CD14-positive monocyte (primary cell): ENCODE measurements at regions not wholly inside any gene's neighbourhood (a gene's known extent, or its start where the extent isn't known, plus 50 kb on each side); places are given as distances from the start of the nearest gene placed in this dataset.

Experiments used
- DNase-seq, 3 donors: peaks; one replicate each; pipeline ENCODE4 v3.0.0-alpha.2; 2011 to 2022
- H2AFZ ChIP-seq: 2 replicates; pipeline ENCODE4 v1.6.0; 2012; ENCODE audit warnings: mild to moderate bottlenecking, low read depth, low read length, inconsistent platforms; ENCODE audit not compliant: insufficient read depth, poor library complexity, severe bottlenecking
- H3K27ac ChIP-seq, 2 donors: 1 replicate in 1 of 2; 2 replicates in 1 of 2; pipeline ENCODE4 v1.5.1; 2012 to 2013; ENCODE audit warnings: low read length in 2 of 2, control low read depth in 1 of 2, inconsistent platforms in 1 of 2, low read depth in 1 of 2, mild to moderate bottlenecking in 1 of 2
- H3K27me3 ChIP-seq, 2 donors: one replicate each; pipeline versions ENCODE4 v1.6.0 to v1.6.1; 2011 to 2013; ENCODE audit warnings: low read length in 2 of 2; ENCODE audit not compliant: control insufficient read depth in 2 of 2, insufficient read depth in 2 of 2
- H3K36me3 ChIP-seq, 2 donors: replicated peaks in 1 of 2; 1 replicate in 1 of 2; 2 replicates in 1 of 2; pipeline versions ENCODE4 v1.5.1 to v1.6.1; 2012 to 2013; ENCODE audit warnings: low read length in 2 of 2, control low read depth in 1 of 2, inconsistent platforms in 1 of 2, mild to moderate bottlenecking in 1 of 2; ENCODE audit not compliant: insufficient read depth in 2 of 2, control insufficient read depth in 1 of 2
- H3K4me1 ChIP-seq, 2 donors: 1 replicate in 1 of 2; 2 replicates in 1 of 2; pipeline versions ENCODE4 v1.5.1 to v1.6.1; 2012 to 2013; ENCODE audit warnings: low read length in 2 of 2, control low read depth in 1 of 2, inconsistent platforms in 1 of 2, mild to moderate bottlenecking in 1 of 2, moderate library complexity in 1 of 2; ENCODE audit not compliant: insufficient read depth in 2 of 2, control insufficient read depth in 1 of 2
- H3K4me2 ChIP-seq: replicated peaks from 2 replicates; pipeline ENCODE3; 2012; ENCODE audit warnings: low read length, moderate library complexity, mild to moderate bottlenecking; ENCODE audit not compliant: poor library complexity, severe bottlenecking; ENCODE audit errors: extremely low read depth
- H3K4me3 ChIP-seq, 3 experiments: fragments of 200-600 bp in 1 of 3; sonication (generic) in 1 of 3; replicated peaks in 1 of 3; 1 replicate in 2 of 3; 2 replicates in 1 of 3; pipeline ENCODE4 v1.5.1; 2011 to 2013; ENCODE audit warnings: low read length in 3 of 3, mild to moderate bottlenecking in 3 of 3, control low read depth in 2 of 3, low read depth in 2 of 3, inconsistent platforms in 1 of 3, moderate library complexity in 1 of 3
- H3K79me2 ChIP-seq: 2 replicates; pipeline ENCODE4 v1.6.0; 2012; ENCODE audit warnings: mild to moderate bottlenecking, control low read depth, inconsistent platforms, low read length, moderate library complexity; ENCODE audit not compliant: insufficient read depth
- H3K9ac ChIP-seq: 2 replicates; pipeline ENCODE4 v1.6.0; 2017; ENCODE audit warnings: low read length, mild to moderate bottlenecking; ENCODE audit not compliant: insufficient read depth, poor library complexity, severe bottlenecking
- H3K9me3 ChIP-seq, 2 donors: replicated peaks in 1 of 2; 1 replicate in 1 of 2; 2 replicates in 1 of 2; pipeline versions ENCODE4 v1.5.1 to v1.6.1; 2012 to 2013; ENCODE audit warnings: low read length in 2 of 2, control low read depth in 1 of 2; ENCODE audit not compliant: control insufficient read depth in 1 of 2, insufficient read depth in 1 of 2
- H4K20me1 ChIP-seq: 2 replicates; pipeline ENCODE4 v1.6.0; 2012; ENCODE audit warnings: mild to moderate bottlenecking, low read length, control low read depth, moderate library complexity; ENCODE audit not compliant: insufficient read depth
- H3K27ac Mint-ChIP-seq, 7 donors: one replicate each; pipeline ENCODE4 v1.8.0; 2020; ENCODE audit warnings: mild to moderate bottlenecking in 7 of 7, mixed read lengths in 7 of 7, moderate library complexity in 6 of 7, inconsistent platforms in 2 of 7
- H3K27me3 Mint-ChIP-seq, 3 donors: one replicate each; pipeline ENCODE4 v1.8.0; 2021 to 2022; ENCODE audit warnings: low read depth in 3 of 3, mild to moderate bottlenecking in 3 of 3, mixed read lengths in 3 of 3, moderate library complexity in 3 of 3, inconsistent platforms in 1 of 3
- H3K36me3 Mint-ChIP-seq, 2 donors: one replicate each; pipeline ENCODE4 v1.8.0; 2020; ENCODE audit warnings: mixed read lengths in 2 of 2, inconsistent platforms in 1 of 2, mild to moderate bottlenecking in 1 of 2
- H3K4me1 Mint-ChIP-seq: one replicate; pipeline ENCODE4 v1.8.0; 2020; ENCODE audit warnings: mild to moderate bottlenecking, mixed read lengths
- H3K4me3 Mint-ChIP-seq, 2 donors: one replicate each; pipeline ENCODE4 v1.8.0; 2020; ENCODE audit warnings: mild to moderate bottlenecking in 2 of 2, mixed read lengths in 2 of 2, moderate library complexity in 1 of 2
- H3K9me3 Mint-ChIP-seq, 7 donors: one replicate each; pipeline ENCODE4 v1.8.0; 2020 to 2022; ENCODE audit warnings: mixed read lengths in 7 of 7, mild to moderate bottlenecking in 6 of 7, moderate library complexity in 6 of 7, inconsistent platforms in 2 of 7
- WGBS: methylation state at CpG from one replicate; pipeline ENCODE4 v1.1.5; 2013; ENCODE audit warnings: missing lambda C conversion rate; ENCODE audit not compliant: insufficient coverage; 5-methylcytosine and 5-hydroxymethylcytosine counted together
- intact Hi-C, 2 donors: fragments of 100-400 bp; cut with micrococcal nuclease; formaldehyde crosslinking; loops; one replicate each; pipeline versions ENCODE4 v1.15.0 to v1.15.1; 2023
- TF ChIP-seq, protein P1 (sequence below): fragments of 200-600 bp; IDR thresholded peaks from one replicate; pipeline ENCODE4 v1.8.0; 2022; ENCODE audit warnings: antibody characterized with exemption, mild to moderate bottlenecking

DNA sequence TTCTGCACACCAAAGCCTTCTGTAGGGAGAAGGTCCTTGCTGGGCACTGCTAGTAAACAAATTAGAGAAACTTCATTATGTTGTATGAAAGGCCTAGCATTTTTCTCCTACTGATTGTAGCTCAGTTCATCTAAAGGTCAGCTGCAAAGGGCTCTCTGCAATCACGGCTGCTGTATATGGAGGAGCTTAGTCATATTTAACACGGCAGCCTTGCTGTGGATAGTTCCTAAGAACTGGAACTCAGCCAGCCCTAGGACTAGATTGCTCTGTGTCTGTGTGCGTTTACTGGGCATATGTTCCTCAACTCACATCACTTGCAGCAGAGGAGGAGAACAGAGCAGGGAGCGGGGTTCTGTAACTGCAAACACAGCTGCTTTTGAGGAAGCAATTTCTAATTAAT is 1103.9 kb upstream of the KLHL29 start:
- Histone ChIP-seq H2AFZ (no peak overlapping the region), H3K27me3 (no peaks in the 10 kb centered on the region), H3K4me3 (no peak overlapping the region), H3K9me3 (no peaks in the 10 kb centered on the region), H3K4me2 (no peak overlapping the region), H3K9ac (no peak overlapping the region), H3K36me3 (no peaks in the 10 kb centered on the region), H3K79me2 (no peaks in the 10 kb centered on the region), H3K27ac (peak overlapping the region in 1 of 2 donors; percentile 32), H3K4me1 (peaks cover 46 to 53% of the 10 kb centered on the region in 2 donors), H4K20me1 (no peaks in the 10 kb centered on the region)
- Mint-ChIP-seq H3K9me3 (peaks cover 0 to 2% (median 0%) of the 10 kb centered on the region in 7 donors), H3K27ac (peak overlapping the region in 6 of 7 donors; percentile 12 to 84 (median 77)), H3K4me3 (no peak overlapping the region), H3K27me3 (peaks cover 0 to 5% (median 0%) of the 10 kb centered on the region in 3 donors), H3K4me1 (peaks cover 40% of the 10 kb centered on the region), H3K36me3 (no peaks in the 10 kb centered on the region)
- intact Hi-C loops = no loop called here
- TF ChIP-seq, protein P1, sequence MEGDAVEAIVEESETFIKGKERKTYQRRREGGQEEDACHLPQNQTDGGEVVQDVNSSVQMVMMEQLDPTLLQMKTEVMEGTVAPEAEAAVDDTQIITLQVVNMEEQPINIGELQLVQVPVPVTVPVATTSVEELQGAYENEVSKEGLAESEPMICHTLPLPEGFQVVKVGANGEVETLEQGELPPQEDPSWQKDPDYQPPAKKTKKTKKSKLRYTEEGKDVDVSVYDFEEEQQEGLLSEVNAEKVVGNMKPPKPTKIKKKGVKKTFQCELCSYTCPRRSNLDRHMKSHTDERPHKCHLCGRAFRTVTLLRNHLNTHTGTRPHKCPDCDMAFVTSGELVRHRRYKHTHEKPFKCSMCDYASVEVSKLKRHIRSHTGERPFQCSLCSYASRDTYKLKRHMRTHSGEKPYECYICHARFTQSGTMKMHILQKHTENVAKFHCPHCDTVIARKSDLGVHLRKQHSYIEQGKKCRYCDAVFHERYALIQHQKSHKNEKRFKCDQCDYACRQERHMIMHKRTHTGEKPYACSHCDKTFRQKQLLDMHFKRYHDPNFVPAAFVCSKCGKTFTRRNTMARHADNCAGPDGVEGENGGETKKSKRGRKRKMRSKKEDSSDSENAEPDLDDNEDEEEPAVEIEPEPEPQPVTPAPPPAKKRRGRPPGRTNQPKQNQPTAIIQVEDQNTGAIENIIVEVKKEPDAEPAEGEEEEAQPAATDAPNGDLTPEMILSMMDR = no peak
- DNase-seq = peak; percentile 50 to 76 (median 68)
- WGBS = no CpG with 5 or more reads among the region's 4 CpGs

DNA sequence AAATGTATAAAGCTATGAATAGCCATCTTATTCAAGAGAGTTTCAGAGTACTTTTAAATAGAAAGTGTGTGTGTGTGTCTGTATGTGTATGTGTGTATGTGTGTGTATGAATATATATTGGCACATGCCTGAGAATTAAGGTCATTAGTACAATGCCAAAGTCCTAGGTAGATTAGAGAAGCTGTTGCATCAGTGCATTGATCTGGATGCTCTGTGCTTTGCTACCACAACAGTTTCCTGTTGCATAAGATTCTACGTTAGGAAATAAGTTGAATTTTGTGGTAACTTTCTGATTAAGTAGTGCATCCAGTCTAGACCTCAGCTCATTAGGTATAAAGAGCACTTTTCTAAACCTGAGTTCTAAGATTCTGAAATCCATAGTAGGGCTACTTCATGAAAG is 1102.8 kb upstream of the KLHL29 start:
- Mint-ChIP-seq H3K36me3 (no peaks in the 10 kb centered on the region), H3K4me1 (peaks cover 30% of the 10 kb centered on the region), H3K27me3 (peaks cover 4 to 6% (median 4%) of the 10 kb centered on the region in 3 donors), H3K4me3 (no peak overlapping the region), H3K9me3 (peaks cover 0 to 2% (median 0%) of the 10 kb centered on the region in 7 donors), H3K27ac (peak overlapping the region in 3 of 7 donors; percentile 45 to 78 (median 54))
- Histone ChIP-seq H3K36me3 (no peaks in the 10 kb centered on the region), H3K4me2 (no peak overlapping the region), H2AFZ (no peak overlapping the region), H3K4me1 (peaks cover 35 to 43% of the 10 kb centered on the region in 2 donors), H3K27ac (no peak overlapping the region), H3K27me3 (no peaks in the 10 kb centered on the region), H3K4me3 (no peak overlapping the region), H3K9me3 (no peaks in the 10 kb centered on the region), H4K20me1 (no peaks in the 10 kb centered on the region), H3K79me2 (no peaks in the 10 kb centered on the region), H3K9ac (no peak overlapping the region)
- WGBS = no CpG with 5 or more reads among the region's 1 CpG
- TF ChIP-seq, protein P1 = no peak
- intact Hi-C loops = no loop called here
- DNase-seq = peak; percentile 35 to 73 (median 65)
